ENCODE measurements at regions not wholly inside any gene's neighbourhood (a gene's known extent, or its start where the extent isn't known, plus 50 kb on each side); places are given as distances from the start of the nearest gene placed in this dataset.

GRCh38 chr3:162224746-162225145 lies 728.1 kb downstream of the OTOL1 start:
- H3K4me3 ChIP-seq (ENCODE audit: low read depth, low read length), result no peak overlapping the region
- no peak for TF ChIP-seq CTCF (IDR thresholded peaks at IDR 0.05; ENCODE audit: low read depth, low read length)
- H3K36me3 ChIP-seq, result no peaks in the 10 kb centered on the region
- no peak for DNase-seq
- H3K27me3 ChIP-seq (ENCODE audit: insufficient read depth, low read depth, severe bottlenecking), result no peaks in the 10 kb centered on the region
- no peak overlapping the region for H3K27ac ChIP-seq
- H3K9me3 ChIP-seq (ENCODE audit: severe bottlenecking), result no peaks in the 10 kb centered on the region

GRCh38 chr3:162236949-162237348 lies 740.3 kb downstream of the OTOL1 start:
- Histone ChIP-seq H3K27me3 (ENCODE audit: insufficient read depth, low read depth, severe bottlenecking) (no peaks in the 10 kb centered on the region), H3K4me3 (ENCODE audit: low read depth, low read length) (no peak overlapping the region), H3K9me3 (ENCODE audit: severe bottlenecking) (no peaks in the 10 kb centered on the region), H3K36me3 (no peaks in the 10 kb centered on the region), H3K27ac (no peak overlapping the region)
- DNase-seq, result no peak
- TF ChIP-seq CTCF (IDR thresholded peaks at IDR 0.05; ENCODE audit: low read depth, low read length), result no peak

GRCh38 chr3:162250782-162251181 lies 754.2 kb downstream of the OTOL1 start:
- Histone ChIP-seq H3K27me3 (ENCODE audit: insufficient read depth, low read depth, severe bottlenecking) (no peaks in the 10 kb centered on the region), H3K27ac (peak overlapping the region; percentile 11), H3K36me3 (no peaks in the 10 kb centered on the region), H3K9me3 (ENCODE audit: severe bottlenecking) (no peaks in the 10 kb centered on the region), H3K4me3 (ENCODE audit: low read depth, low read length) (no peak overlapping the region)
- DNase-seq, result no peak
- TF ChIP-seq CTCF (IDR thresholded peaks at IDR 0.05; ENCODE audit: low read depth, low read length), result no peak

- DNase-seq, result no peak
- Histone ChIP-seq H3K36me3 (no peaks in the 10 kb centered on the region), H3K4me3 (ENCODE audit: low read depth, low read length) (no peak overlapping the region), H3K27ac (no peak overlapping the region), H3K27me3 (ENCODE audit: insufficient read depth, low read depth, severe bottlenecking) (no peaks in the 10 kb centered on the region), H3K9me3 (ENCODE audit: severe bottlenecking) (no peaks in the 10 kb centered on the region)
- no peak for TF ChIP-seq CTCF (IDR thresholded peaks at IDR 0.05; ENCODE audit: low read depth, low read length)
Measured at GRCh38 chr3:162262129-162262528, 765.5 kb downstream of the OTOL1 start.

- no peak overlapping the region for H3K4me3 ChIP-seq (ENCODE audit: low read depth, low read length)
- H3K27ac ChIP-seq, result no peak overlapping the region
- no peak for DNase-seq
- TF ChIP-seq CTCF (IDR thresholded peaks at IDR 0.05; ENCODE audit: low read depth, low read length), result no peak
- no peaks in the 10 kb centered on the region for H3K27me3 ChIP-seq (ENCODE audit: insufficient read depth, low read depth, severe bottlenecking)
- H3K9me3 ChIP-seq (ENCODE audit: severe bottlenecking), result no peaks in the 10 kb centered on the region
- H3K36me3 ChIP-seq, result no peaks in the 10 kb centered on the region
Measured at GRCh38 chr3:162263596-162263995, 767.0 kb downstream of the OTOL1 start.

GRCh38 chr3:162269636-162270458 lies 773.2 kb downstream of the OTOL1 start:
- Histone ChIP-seq H3K4me3 (ENCODE audit: low read depth, low read length) (no peak overlapping the region), H3K36me3 (no peaks in the 10 kb centered on the region), H3K27ac (no peak overlapping the region), H3K27me3 (ENCODE audit: insufficient read depth, low read depth, severe bottlenecking) (no peaks in the 10 kb centered on the region), H3K9me3 (ENCODE audit: severe bottlenecking) (no peaks in the 10 kb centered on the region)
- no peak for DNase-seq
- no peak for TF ChIP-seq CTCF (IDR thresholded peaks at IDR 0.05; ENCODE audit: low read depth, low read length)
